Type B pancreatic cell (in vitro differentiated cells): ENCODE measurements at regions not wholly inside any gene's neighbourhood (a gene's known extent, or its start where the extent isn't known, plus 50 kb on each side); places are given as distances from the start of the nearest gene placed in this dataset.

Source experiments
- DNase-seq: peaks from one replicate; pipeline ENCODE4 v3.0.0; 2021; ENCODE audit warnings: mixed read lengths; ENCODE audit not compliant: unreplicated experiment; ENCODE audit errors: extremely low spot score
- H3K27ac Mint-ChIP-seq: 2 replicates; pipeline ENCODE4 v1.8.0; 2021; ENCODE audit warnings: mild to moderate bottlenecking, mixed read lengths
- H3K27me3 Mint-ChIP-seq: 2 replicates; pipeline ENCODE4 v1.8.0; 2021; ENCODE audit warnings: mixed read lengths
- H3K36me3 Mint-ChIP-seq: 2 replicates; pipeline ENCODE4 v1.8.0; 2021; ENCODE audit warnings: mixed read lengths
- H3K4me1 Mint-ChIP-seq: one replicate; pipeline ENCODE4 v1.8.0; 2021; ENCODE audit warnings: mixed read lengths; ENCODE audit not compliant: unreplicated experiment
- H3K4me3 Mint-ChIP-seq: 2 replicates; pipeline ENCODE4 v1.8.0; 2021; ENCODE audit warnings: mild to moderate bottlenecking, mixed read lengths
- H3K9me3 Mint-ChIP-seq: 2 replicates; pipeline ENCODE4 v1.8.0; 2021; ENCODE audit warnings: mixed read lengths
- TF ChIP-seq, protein P1 (sequence below): fragments of 200-600 bp; sonication (generic); conservative IDR thresholded peaks from 2 replicates; pipeline ENCODE4 v1.5.0; 2021; ENCODE audit warnings: antibody characterized with exemption, mild to moderate bottlenecking

DNA sequence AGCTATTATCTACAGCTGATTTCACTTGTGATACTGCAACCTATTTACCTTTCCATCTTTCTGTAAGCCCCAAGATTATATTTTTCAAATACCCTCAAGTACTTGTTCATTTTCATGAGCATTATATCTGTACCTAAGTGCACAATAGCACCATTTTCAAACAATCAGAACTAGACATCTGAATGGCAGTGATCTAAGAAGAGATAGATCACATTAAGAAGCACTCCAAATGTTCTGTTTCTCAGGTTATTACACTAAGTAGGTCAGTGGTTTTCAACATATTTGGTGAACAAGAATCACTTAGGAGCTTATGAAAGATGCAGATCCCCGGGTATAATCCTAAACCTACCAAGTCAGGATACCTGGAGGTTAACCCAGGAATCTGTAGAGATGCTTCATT is 872.7 kb downstream of the DCDC2C start:
- Mint-ChIP-seq H3K4me1 (no peaks in the 10 kb centered on the region), H3K36me3 (no peaks in the 10 kb centered on the region), H3K9me3 (no peaks in the 10 kb centered on the region), H3K4me3 (no peak overlapping the region), H3K27me3 (no peaks in the 10 kb centered on the region), H3K27ac (no peak overlapping the region)
- TF ChIP-seq, protein P1, sequence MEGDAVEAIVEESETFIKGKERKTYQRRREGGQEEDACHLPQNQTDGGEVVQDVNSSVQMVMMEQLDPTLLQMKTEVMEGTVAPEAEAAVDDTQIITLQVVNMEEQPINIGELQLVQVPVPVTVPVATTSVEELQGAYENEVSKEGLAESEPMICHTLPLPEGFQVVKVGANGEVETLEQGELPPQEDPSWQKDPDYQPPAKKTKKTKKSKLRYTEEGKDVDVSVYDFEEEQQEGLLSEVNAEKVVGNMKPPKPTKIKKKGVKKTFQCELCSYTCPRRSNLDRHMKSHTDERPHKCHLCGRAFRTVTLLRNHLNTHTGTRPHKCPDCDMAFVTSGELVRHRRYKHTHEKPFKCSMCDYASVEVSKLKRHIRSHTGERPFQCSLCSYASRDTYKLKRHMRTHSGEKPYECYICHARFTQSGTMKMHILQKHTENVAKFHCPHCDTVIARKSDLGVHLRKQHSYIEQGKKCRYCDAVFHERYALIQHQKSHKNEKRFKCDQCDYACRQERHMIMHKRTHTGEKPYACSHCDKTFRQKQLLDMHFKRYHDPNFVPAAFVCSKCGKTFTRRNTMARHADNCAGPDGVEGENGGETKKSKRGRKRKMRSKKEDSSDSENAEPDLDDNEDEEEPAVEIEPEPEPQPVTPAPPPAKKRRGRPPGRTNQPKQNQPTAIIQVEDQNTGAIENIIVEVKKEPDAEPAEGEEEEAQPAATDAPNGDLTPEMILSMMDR = no peak
- DNase-seq = no peak

DNA sequence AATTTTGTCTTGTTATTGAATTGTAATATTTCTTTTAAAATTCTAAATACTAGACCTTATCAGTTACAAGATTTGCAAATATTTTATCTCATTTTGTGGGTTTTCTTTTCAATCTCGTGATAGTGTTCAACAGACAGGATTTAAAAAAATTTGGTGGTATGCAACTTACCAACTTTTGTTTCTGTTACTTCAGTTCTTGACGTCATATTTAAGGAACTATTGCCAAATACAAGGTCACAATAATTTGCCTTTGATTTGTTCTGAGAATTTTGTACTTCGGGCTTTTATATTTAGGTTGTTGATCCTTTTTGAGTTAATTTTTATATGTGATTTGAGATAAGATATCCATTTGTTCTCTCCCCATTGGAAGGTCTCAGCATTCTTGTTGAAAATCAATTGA is 876.6 kb downstream of the DCDC2C start:
- H3K36me3 Mint-ChIP-seq = no peaks in the 10 kb centered on the region
- no peak overlapping the region for H3K4me3 Mint-ChIP-seq
- H3K27ac Mint-ChIP-seq = no peak overlapping the region
- no peaks in the 10 kb centered on the region for H3K27me3 Mint-ChIP-seq
- TF ChIP-seq, protein P1 = no peak
- peaks cover 4% of the 10 kb centered on the region for H3K9me3 Mint-ChIP-seq
- peaks cover 3% of the 10 kb centered on the region for H3K4me1 Mint-ChIP-seq
- DNase-seq = no peak

- Mint-ChIP-seq H3K9me3 (peaks cover 4% of the 10 kb centered on the region), H3K36me3 (no peaks in the 10 kb centered on the region), H3K4me3 (no peak overlapping the region), H3K27ac (no peak overlapping the region), H3K4me1 (peaks cover 7% of the 10 kb centered on the region), H3K27me3 (peaks cover 3% of the 10 kb centered on the region)
- DNase-seq = no peak
- TF ChIP-seq, protein P1 = no peak
Measured at GRCh38 chr2:4585057-4585635, 881.8 kb downstream of the DCDC2C start.

- Mint-ChIP-seq H3K9me3 (peaks cover 4% of the 10 kb centered on the region), H3K27ac (no peak overlapping the region), H3K27me3 (peaks cover 3% of the 10 kb centered on the region), H3K4me1 (peaks cover 7% of the 10 kb centered on the region), H3K4me3 (no peak overlapping the region), H3K36me3 (no peaks in the 10 kb centered on the region)
- no peak for DNase-seq
- TF ChIP-seq, protein P1 = no peak
Measured at GRCh38 chr2:4588606-4589005, 885.2 kb downstream of the DCDC2C start.

DNA sequence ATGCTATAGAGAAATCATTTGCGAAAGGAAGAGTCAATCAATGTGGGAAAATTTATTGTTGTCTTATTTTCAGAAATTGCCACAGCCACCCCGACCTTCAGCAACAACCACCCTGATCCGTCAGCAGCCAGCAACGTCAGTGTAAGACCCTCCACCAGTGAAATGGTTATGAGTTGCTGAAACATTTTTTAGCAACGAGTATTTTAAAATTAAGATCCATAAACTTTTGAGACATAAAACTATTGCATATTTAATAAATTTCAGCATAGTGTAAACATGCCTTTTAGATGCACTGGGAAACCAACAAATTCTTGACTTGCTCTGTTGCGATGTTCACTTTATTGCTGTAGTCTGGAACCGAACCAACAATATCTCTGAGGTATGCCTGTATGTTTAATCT is 887.9 kb downstream of the DCDC2C start:
- H3K9me3 Mint-ChIP-seq = no peaks in the 10 kb centered on the region
- DNase-seq = no peak
- H3K27me3 Mint-ChIP-seq = no peaks in the 10 kb centered on the region
- H3K27ac Mint-ChIP-seq = no peak overlapping the region
- H3K4me1 Mint-ChIP-seq = peaks cover 4% of the 10 kb centered on the region
- TF ChIP-seq, protein P1 = no peak
- H3K4me3 Mint-ChIP-seq = no peak overlapping the region
- no peaks in the 10 kb centered on the region for H3K36me3 Mint-ChIP-seq

- no peak overlapping the region for H3K4me3 Mint-ChIP-seq
Measured at GRCh38 chr2:4597400-4597799, 894.0 kb downstream of the DCDC2C start.

More at GRCh38 chr2:4597400-4597799, 894.0 kb downstream of the DCDC2C start:
- H3K36me3 Mint-ChIP-seq = no peaks in the 10 kb centered on the region
- TF ChIP-seq, protein P1 = no peak
- H3K27ac Mint-ChIP-seq = no peak overlapping the region
- H3K4me1 Mint-ChIP-seq = no peaks in the 10 kb centered on the region
- H3K27me3 Mint-ChIP-seq = no peaks in the 10 kb centered on the region
- no peaks in the 10 kb centered on the region for H3K9me3 Mint-ChIP-seq
- no peak for DNase-seq
